ENCODE measurements at regions not wholly inside any gene's neighbourhood (a gene's known extent, or its start where the extent isn't known, plus 50 kb on each side); places are given as distances from the start of the nearest gene placed in this dataset.

GRCh38 chr1:245045087-245045881 lies 109.5 kb upstream of the KIF26B start:
- TF ChIP-seq POLR2AphosphoS5 (IDR thresholded peaks at IDR 0.05; ENCODE audit: borderline replicate concordance, low read depth, low read length) (no peak), EZH2 (IDR thresholded peaks at IDR 0.05) (no peak)

All from SK-N-MC (cell line).